A673 (cell line): ENCODE measurements at regions not wholly inside any gene's neighbourhood (a gene's known extent, or its start where the extent isn't known, plus 50 kb on each side); places are given as distances from the start of the nearest gene placed in this dataset.

Source experiments
- BruUV-seq: library from RNA; stranded (reverse); fragments of 400-500 nt; replicated peaks from 2 replicates; lab custom pipeline; 2021; lab: Mats Ljungman, UMichigan
- CTCF ChIA-PET: fragments of 300-600 bp; sonication (Branson Sonifier 250); formaldehyde crosslinking; loops from one replicate; lab custom pipeline; 2022; ENCODE audit warnings: antibody characterized with exemption; lab: Charles Lee
- POLR2A ChIA-PET: fragments of 300-600 bp; sonication (Branson Sonifier 250); formaldehyde crosslinking; loops from one replicate; lab custom pipeline; 2022; ENCODE audit warnings: antibody characterized with exemption; ENCODE audit not compliant: low non-redundant PET; lab: Charles Lee
- DNase-seq: peaks from one replicate; pipeline ENCODE4 v3.0.0-alpha.2; 2015; ENCODE audit warnings: low spot score
- H3K27ac ChIP-seq: fragments of 200-600 bp; sonication (generic); 2 replicates; pipeline ENCODE4 v1.5.1; 2016; ENCODE audit warnings: mixed run types, low read depth, mild to moderate bottlenecking, mixed read lengths, antibody characterized with exemption, low read length; ENCODE audit not compliant: poor library complexity, severe bottlenecking
- H3K27me3 ChIP-seq: fragments of 200-600 bp; sonication (generic); replicated peaks from 2 replicates; pipeline ENCODE4 v1.6.1; 2017; ENCODE audit warnings: mixed run types, low read depth, mild to moderate bottlenecking, mixed read lengths, antibody characterized with exemption, low read length; ENCODE audit not compliant: insufficient read depth, poor library complexity
- H3K36me3 ChIP-seq: fragments of 200-600 bp; sonication (generic); 2 replicates; pipeline ENCODE4 v1.6.1; 2016; ENCODE audit warnings: mixed run types, mild to moderate bottlenecking, mixed read lengths, antibody characterized with exemption, low read length; ENCODE audit not compliant: insufficient read depth, poor library complexity, severe bottlenecking
- H3K4me1 ChIP-seq: fragments of 200-600 bp; sonication (generic); 2 replicates; pipeline ENCODE4 v1.6.1; 2017; ENCODE audit warnings: mixed run types, mild to moderate bottlenecking, mixed read lengths, antibody characterized with exemption, low read length; ENCODE audit not compliant: insufficient read depth, poor library complexity, severe bottlenecking
- H3K4me3 ChIP-seq: fragments of 200-600 bp; sonication (generic); 2 replicates; pipeline ENCODE4 v1.5.1; 2016; ENCODE audit warnings: low read depth, mixed run types, mild to moderate bottlenecking, mixed read lengths, low read length; ENCODE audit not compliant: poor library complexity, severe bottlenecking
- H3K9me3 ChIP-seq: fragments of 200-600 bp; sonication (generic); 2 replicates; pipeline ENCODE4 v1.6.1; 2016; ENCODE audit warnings: mixed run types, low read depth, mild to moderate bottlenecking, mixed read lengths, antibody characterized with exemption, low read length; ENCODE audit not compliant: poor library complexity, severe bottlenecking
- EZH2 ChIP-seq: fragments of 200-600 bp; sonication (generic); IDR thresholded peaks from 2 replicates; pipeline ENCODE4 v1.6.1; 2017; ENCODE audit warnings: borderline replicate concordance, low read depth, mild to moderate bottlenecking, mixed read lengths, antibody characterized with exemption, low read length; ENCODE audit not compliant: poor library complexity, severe bottlenecking
- intact Hi-C: fragments of 100-400 bp; cut with micrococcal nuclease; formaldehyde crosslinking; loops from one replicate; pipeline ENCODE4 v1.10.0; 2022; ENCODE audit not compliant: unreplicated experiment
- TF ChIP-seq, protein P1 (sequence below): fragments of 300-800, 200-600 bp; sonication (generic); conservative IDR thresholded peaks from 2 replicates; pipeline ENCODE4 v1.5.1; 2017; ENCODE audit warnings: low read depth, mild to moderate bottlenecking, antibody characterized with exemption, low read length, moderate library complexity, mixed read lengths

DNA sequence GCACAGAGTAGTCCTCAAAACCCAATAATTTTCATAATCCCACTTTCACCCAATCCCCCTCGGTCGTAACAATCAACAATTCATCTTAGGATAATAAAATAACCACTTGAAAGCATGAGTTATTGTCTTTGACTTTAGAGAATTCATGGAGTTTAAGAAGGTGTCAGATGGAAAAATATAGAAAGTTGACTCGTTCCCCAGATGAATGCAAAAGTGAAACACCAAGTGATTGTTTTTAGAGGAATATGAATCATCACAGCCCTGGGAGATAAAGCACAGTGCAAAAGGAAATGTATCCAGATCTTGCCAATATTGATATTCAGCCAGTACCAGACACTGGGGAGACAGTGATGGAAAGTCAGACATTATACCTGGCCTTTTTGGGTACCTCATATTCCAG lies 860.5 kb downstream of the DHX35 start:
- Histone ChIP-seq H3K27me3 (no peaks in the 10 kb centered on the region), H3K4me3 (no peak overlapping the region), H3K36me3 (no peaks in the 10 kb centered on the region), H3K9me3 (no peaks in the 10 kb centered on the region), H3K4me1 (no peaks in the 10 kb centered on the region), H3K27ac (no peak overlapping the region)
- ChIA-PET CTCF (no interaction called here), POLR2A (no interaction called here)
- TF ChIP-seq, protein P1, sequence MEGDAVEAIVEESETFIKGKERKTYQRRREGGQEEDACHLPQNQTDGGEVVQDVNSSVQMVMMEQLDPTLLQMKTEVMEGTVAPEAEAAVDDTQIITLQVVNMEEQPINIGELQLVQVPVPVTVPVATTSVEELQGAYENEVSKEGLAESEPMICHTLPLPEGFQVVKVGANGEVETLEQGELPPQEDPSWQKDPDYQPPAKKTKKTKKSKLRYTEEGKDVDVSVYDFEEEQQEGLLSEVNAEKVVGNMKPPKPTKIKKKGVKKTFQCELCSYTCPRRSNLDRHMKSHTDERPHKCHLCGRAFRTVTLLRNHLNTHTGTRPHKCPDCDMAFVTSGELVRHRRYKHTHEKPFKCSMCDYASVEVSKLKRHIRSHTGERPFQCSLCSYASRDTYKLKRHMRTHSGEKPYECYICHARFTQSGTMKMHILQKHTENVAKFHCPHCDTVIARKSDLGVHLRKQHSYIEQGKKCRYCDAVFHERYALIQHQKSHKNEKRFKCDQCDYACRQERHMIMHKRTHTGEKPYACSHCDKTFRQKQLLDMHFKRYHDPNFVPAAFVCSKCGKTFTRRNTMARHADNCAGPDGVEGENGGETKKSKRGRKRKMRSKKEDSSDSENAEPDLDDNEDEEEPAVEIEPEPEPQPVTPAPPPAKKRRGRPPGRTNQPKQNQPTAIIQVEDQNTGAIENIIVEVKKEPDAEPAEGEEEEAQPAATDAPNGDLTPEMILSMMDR: no peak
- TF ChIP-seq EZH2: no peak
- no peak for DNase-seq
- BruUV-seq: no TSS peak
- intact Hi-C loops: no loop called here

DNA sequence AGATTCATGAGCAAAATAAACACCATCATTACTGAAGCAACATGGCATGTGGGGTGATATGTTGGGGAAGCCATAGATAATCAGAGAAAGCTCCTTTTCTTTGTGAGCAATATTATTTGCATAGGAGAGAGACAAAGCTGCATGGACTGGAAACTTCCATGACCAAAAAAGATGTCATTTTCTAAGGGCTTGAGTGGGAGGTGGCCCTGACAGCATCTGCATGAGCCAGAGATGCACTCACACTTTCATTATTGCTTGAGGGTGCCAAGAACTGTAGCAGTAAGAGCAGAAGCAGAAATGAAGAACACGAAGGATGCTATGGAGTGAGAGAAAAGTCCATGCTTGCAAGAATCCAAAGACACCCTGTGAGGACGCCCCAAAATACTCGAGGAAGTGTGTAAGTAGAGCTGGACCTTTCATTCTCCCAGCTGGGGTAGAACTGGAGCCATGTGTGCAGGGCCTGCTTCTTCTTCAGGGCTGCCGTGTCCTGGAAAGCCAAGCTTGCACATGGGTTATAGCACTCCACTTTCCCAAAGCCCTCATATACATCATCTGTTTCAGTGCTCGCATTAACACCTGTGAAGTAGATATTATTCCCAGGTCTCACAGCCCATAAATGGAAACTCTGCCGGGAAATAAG lies 851.2 kb downstream of the DHX35 start:
- no peaks in the 10 kb centered on the region for H3K36me3 ChIP-seq
- no peaks in the 10 kb centered on the region for H3K9me3 ChIP-seq
- peaks cover 4% of the 10 kb centered on the region for H3K27me3 ChIP-seq
- TF ChIP-seq EZH2: no peak
- TF ChIP-seq, protein P1: no peak
- no peak overlapping the region for H3K4me3 ChIP-seq
- POLR2A ChIA-PET: no interaction called here
- intact Hi-C loops: no loop called here
- no peaks in the 10 kb centered on the region for H3K4me1 ChIP-seq
- no peak for DNase-seq
- CTCF ChIA-PET: no interaction called here
- H3K27ac ChIP-seq: no peak overlapping the region
- no TSS peak for BruUV-seq

GRCh38 chr20:39812116-39812515 lies 850.0 kb downstream of the DHX35 start:
- H3K9me3 ChIP-seq: no peaks in the 10 kb centered on the region
- no peak for TF ChIP-seq EZH2
- TF ChIP-seq, protein P1: no peak
- H3K27me3 ChIP-seq: peaks cover 4% of the 10 kb centered on the region
- POLR2A ChIA-PET: no interaction called here
- intact Hi-C loops: no loop called here
- DNase-seq: no peak
- no peaks in the 10 kb centered on the region for H3K36me3 ChIP-seq
- no TSS peak for BruUV-seq
- H3K4me1 ChIP-seq: no peaks in the 10 kb centered on the region
- CTCF ChIA-PET: no interaction called here
- no peak overlapping the region for H3K27ac ChIP-seq
- H3K4me3 ChIP-seq: no peak overlapping the region
